IMR-90 (cell line): ENCODE measurements at regions not wholly inside any gene's neighbourhood (a gene's known extent, or its start where the extent isn't known, plus 50 kb on each side); places are given as distances from the start of the nearest gene placed in this dataset.

Source experiments
- ATAC-seq: fragments of 200-7000 bp; cut with Tn5 transposase; 2 replicates; pipeline ENCODE4 v1.9.1; 2020; ENCODE audit warnings: low read depth, mild to moderate bottlenecking, moderate library complexity
- BruUV-seq: library from RNA; stranded (reverse); fragments of 400-500 nt; replicated peaks from 2 replicates; lab custom pipeline; 2021; lab: Mats Ljungman, UMichigan
- CTCF ChIA-PET: fragments of 300-600 bp; formaldehyde crosslinking; extraction: SDS; loops from one replicate; lab custom pipeline; 2021; ENCODE audit warnings: antibody characterized with exemption; lab: Yijun Ruan, JAX
- POLR2A ChIA-PET: fragments of 300-600 bp; sonication (Branson Sonifier 250); formaldehyde crosslinking; loops from one replicate; lab custom pipeline; 2022; ENCODE audit warnings: antibody characterized with exemption; ENCODE audit not compliant: unreplicated experiment; lab: Charles Lee
- DNase-seq: peaks from one replicate; pipeline ENCODE4 v3.0.0; 2013
- H2AFZ ChIP-seq: replicated peaks from 2 replicates; pipeline ENCODE3; 2013; ENCODE audit warnings: low read length, mild to moderate bottlenecking; ENCODE audit not compliant: poor library complexity
- H2AK5ac ChIP-seq: 2 replicates; pipeline ENCODE4 v1.6.1; 2013; ENCODE audit warnings: low read depth, low read length, inconsistent platforms
- H2AK9ac ChIP-seq: replicated peaks from 2 replicates; pipeline ENCODE3; 2013; ENCODE audit warnings: mild to moderate bottlenecking, low read depth, low read length, moderate library complexity; ENCODE audit not compliant: poor library complexity
- H2BK120ac ChIP-seq: 2 replicates; pipeline ENCODE4 v1.6.1; 2013; ENCODE audit warnings: low read depth, low read length, inconsistent platforms
- H2BK15ac ChIP-seq: 3 replicates; pipeline ENCODE4 v1.6.1; 2013; ENCODE audit warnings: low read depth, low read length, inconsistent platforms
- H2BK20ac ChIP-seq: 2 replicates; pipeline ENCODE4 v1.6.1; 2013; ENCODE audit warnings: low read depth, mild to moderate bottlenecking, inconsistent platforms, low read length, moderate library complexity
- H2BK5ac ChIP-seq: 2 replicates; pipeline ENCODE4 v1.6.1; 2013; ENCODE audit warnings: mild to moderate bottlenecking, low read depth, low read length, inconsistent platforms; ENCODE audit not compliant: poor library complexity, severe bottlenecking
- H3K14ac ChIP-seq: replicated peaks from 2 replicates; pipeline ENCODE4 v1.6.1; 2013; ENCODE audit warnings: low read depth, low read length, inconsistent platforms
- H3K18ac ChIP-seq: 2 replicates; pipeline ENCODE4 v1.6.1; 2013; ENCODE audit warnings: low read depth, low read length, control low read depth
- H3K23ac ChIP-seq: 2 replicates; pipeline ENCODE4 v1.6.1; 2013; ENCODE audit warnings: low read depth, low read length, inconsistent platforms
- H3K27ac ChIP-seq: 2 replicates; pipeline ENCODE4 v1.5.1; 2013; ENCODE audit warnings: mild to moderate bottlenecking, control low read depth, low read length; ENCODE audit not compliant: insufficient read depth
- H3K27me3 ChIP-seq: 2 replicates; pipeline ENCODE4 v1.6.1; 2013; ENCODE audit warnings: low read length; ENCODE audit not compliant: control insufficient read depth, insufficient read depth
- H3K36me3 ChIP-seq: 2 replicates; pipeline ENCODE4 v1.6.1; 2013; ENCODE audit warnings: low read length, mixed read lengths; ENCODE audit not compliant: control insufficient read depth, insufficient read depth
- H3K4ac ChIP-seq: 2 replicates; pipeline ENCODE4 v1.6.1; 2013; ENCODE audit warnings: low read depth, low read length, inconsistent platforms
- H3K4me1 ChIP-seq: 2 replicates; pipeline ENCODE4 v1.6.1; 2013; ENCODE audit warnings: low read length, mixed read lengths; ENCODE audit not compliant: control insufficient read depth, insufficient read depth
- H3K4me2 ChIP-seq: 2 replicates; pipeline ENCODE4 v1.6.1; 2013; ENCODE audit warnings: low read depth, mild to moderate bottlenecking, control low read depth, low read length, moderate library complexity
- H3K4me3 ChIP-seq: 2 replicates; pipeline ENCODE4 v1.5.1; 2013; ENCODE audit warnings: low read depth, mild to moderate bottlenecking, control low read depth, low read length, moderate library complexity; ENCODE audit not compliant: insufficient read depth
- H3K56ac ChIP-seq: 2 replicates; pipeline ENCODE4 v1.6.1; 2013; ENCODE audit warnings: low read length, inconsistent platforms; ENCODE audit not compliant: insufficient read depth; ENCODE audit errors: extremely low read depth
- H3K79me1 ChIP-seq, 2 experiments: 2 replicates each; pipeline ENCODE4 v1.6.1; 2013; ENCODE audit warnings: low read length in 2 of 2, inconsistent platforms in 1 of 2, low read depth in 1 of 2
- H3K9ac ChIP-seq: 2 replicates; pipeline ENCODE4 v1.6.1; 2013; ENCODE audit warnings: low read depth, low read length, control low read depth
- H3K9me1 ChIP-seq: 2 replicates; pipeline ENCODE4 v1.6.1; 2013; ENCODE audit warnings: low read length, inconsistent platforms; ENCODE audit not compliant: insufficient read depth
- H3K9me3 ChIP-seq: 2 replicates; pipeline ENCODE4 v1.6.1; 2013; ENCODE audit warnings: low read length; ENCODE audit not compliant: control insufficient read depth, insufficient read depth
- H4K20me1 ChIP-seq: 2 replicates; pipeline ENCODE4 v1.6.1; 2013; ENCODE audit warnings: low read length, inconsistent platforms; ENCODE audit not compliant: insufficient read depth
- H4K5ac ChIP-seq: 2 replicates; pipeline ENCODE4 v1.6.1; 2013; ENCODE audit warnings: mild to moderate bottlenecking, low read depth, low read length, control low read depth
- H4K8ac ChIP-seq, 2 experiments: 2 replicates each; pipeline ENCODE4 v1.6.1; 2013; ENCODE audit warnings: low read depth in 2 of 2, low read length in 2 of 2, control low read depth in 1 of 2, inconsistent platforms in 1 of 2
- H4K91ac ChIP-seq: 2 replicates; pipeline ENCODE4 v1.6.1; 2013; ENCODE audit warnings: low read depth, low read length, inconsistent platforms; ENCODE audit not compliant: insufficient read depth
- CEBPB ChIP-seq: IDR thresholded peaks from 2 replicates; pipeline ENCODE4 v1.6.1; 2012; ENCODE audit warnings: low read depth, low read length, improper control_type of control experiment
- CHD1 ChIP-seq: IDR thresholded peaks from 2 replicates; pipeline ENCODE4 v1.6.1; 2012; ENCODE audit warnings: low read depth, low read length, improper control_type of control experiment
- ELK1 ChIP-seq: fragments of 150-350 bp; IDR thresholded peaks from 2 replicates; pipeline ENCODE4 v1.6.1; 2016; ENCODE audit warnings: low read depth, mild to moderate bottlenecking, low read length, moderate library complexity, borderline replicate concordance
- FOS ChIP-seq: fragments of 150-350 bp; IDR thresholded peaks from 2 replicates; pipeline ENCODE4 v1.6.1; 2016; ENCODE audit warnings: low read depth, low read length
- MAFK ChIP-seq: IDR thresholded peaks from 2 replicates; pipeline ENCODE4 v1.6.1; 2012; ENCODE audit warnings: low read depth, low read length, improper control_type of control experiment
- NFE2L2 ChIP-seq: fragments of 150-350 bp; IDR thresholded peaks from 2 replicates; pipeline ENCODE4 v1.6.1; 2016; ENCODE audit warnings: low read depth, mild to moderate bottlenecking, low read length
- POLR2A ChIP-seq: IDR thresholded peaks from 2 replicates; pipeline ENCODE4 v1.6.1; 2012; ENCODE audit warnings: mild to moderate bottlenecking, low read depth, low read length
- RAD21 ChIP-seq: IDR thresholded peaks from 2 replicates; pipeline ENCODE4 v1.6.1; 2012; ENCODE audit warnings: low read length, improper control_type of control experiment
- RFX5 ChIP-seq: IDR thresholded peaks from 2 replicates; pipeline ENCODE4 v1.8.0; 2012; ENCODE audit warnings: low read depth, mild to moderate bottlenecking, low read length, moderate library complexity
- dilution Hi-C: fragments of 300-500 bp; cut with HindIII; formaldehyde crosslinking; loops from one replicate; pipeline ENCODE4 v1.14.3; 2018; ENCODE audit warnings: low sequenced_read_pairs; ENCODE audit not compliant: unreplicated experiment
- in situ Hi-C: fragments of 300-500 bp; cut with MboI; formaldehyde crosslinking; loops from 3 replicates; pipeline ENCODE4 v1.14.3; 2019; ENCODE audit warnings: low sequenced_read_pairs, inconsistent platforms, mixed read lengths
- intact Hi-C: fragments of 100-400 bp; cut with micrococcal nuclease; formaldehyde crosslinking; loops from 2 replicates; pipeline ENCODE4 v1.10.0; 2022
- TF ChIP-seq, protein P1 (sequence below): fragments of 150-350 bp; IDR thresholded peaks from 2 replicates; pipeline ENCODE4 v1.6.1; 2017; ENCODE audit warnings: mild to moderate bottlenecking, antibody characterized with exemption, low read length, low read depth

DNA sequence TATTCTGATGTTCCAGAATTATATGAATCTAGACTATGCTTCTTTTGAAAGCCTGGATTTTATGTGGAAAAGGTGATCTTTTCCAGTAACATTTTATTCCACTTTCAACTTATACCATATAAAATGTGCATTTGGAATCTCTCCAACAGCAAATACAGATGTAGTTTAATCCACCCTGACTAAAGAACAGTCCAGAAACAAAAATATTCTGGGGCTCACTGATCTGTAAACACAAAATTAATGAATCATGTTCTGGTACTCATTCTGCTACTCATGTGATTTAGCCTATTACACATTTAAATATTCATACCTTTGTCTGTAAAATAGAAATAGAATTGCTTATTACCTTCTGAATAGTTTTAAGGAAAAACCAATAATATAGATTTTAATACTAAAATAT is 125.8 kb downstream of the ARRDC3 start:
- H3K4me3 ChIP-seq: no peak overlapping the region
- H3K4me1 ChIP-seq: no peaks in the 10 kb centered on the region
- H3K9me1 ChIP-seq: no peaks in the 10 kb centered on the region
- no peak overlapping the region for H3K14ac ChIP-seq
- H2AK9ac ChIP-seq: no peak overlapping the region
- H3K27me3 ChIP-seq: no peaks in the 10 kb centered on the region
- peak; percentile 56 for DNase-seq
- H3K36me3 ChIP-seq: no peaks in the 10 kb centered on the region
- dilution Hi-C loops (no loop called here), intact Hi-C loops (no loop called here), in situ Hi-C loops (no loop called here)
- no peak overlapping the region for H3K56ac ChIP-seq
- H4K8ac ChIP-seq: no peak overlapping the region
- H2BK5ac ChIP-seq: no peak overlapping the region
- H3K27ac ChIP-seq: no peak overlapping the region
- H2BK20ac ChIP-seq: no peak overlapping the region
- POLR2A ChIA-PET: no interaction called here
- no peaks in the 10 kb centered on the region for H3K9me3 ChIP-seq
- no peak overlapping the region for H2BK120ac ChIP-seq
- no TSS peak for BruUV-seq
- H2BK15ac ChIP-seq: no peak overlapping the region
- no peak overlapping the region for H2AK5ac ChIP-seq
- no peaks in the 10 kb centered on the region for H4K20me1 ChIP-seq
- TF ChIP-seq CHD1: no peak
- no peak for TF ChIP-seq NFE2L2
- TF ChIP-seq RAD21: no peak
- TF ChIP-seq, protein P1, sequence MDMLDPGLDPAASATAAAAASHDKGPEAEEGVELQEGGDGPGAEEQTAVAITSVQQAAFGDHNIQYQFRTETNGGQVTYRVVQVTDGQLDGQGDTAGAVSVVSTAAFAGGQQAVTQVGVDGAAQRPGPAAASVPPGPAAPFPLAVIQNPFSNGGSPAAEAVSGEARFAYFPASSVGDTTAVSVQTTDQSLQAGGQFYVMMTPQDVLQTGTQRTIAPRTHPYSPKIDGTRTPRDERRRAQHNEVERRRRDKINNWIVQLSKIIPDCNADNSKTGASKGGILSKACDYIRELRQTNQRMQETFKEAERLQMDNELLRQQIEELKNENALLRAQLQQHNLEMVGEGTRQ: no peak
- no peak for TF ChIP-seq FOS
- no peak for TF ChIP-seq RFX5
- TF ChIP-seq ELK1: no peak
- TF ChIP-seq MAFK: no peak
- TF ChIP-seq POLR2A: no peak
- no peak for TF ChIP-seq CEBPB
- no peak overlapping the region for H3K4me2 ChIP-seq
- H4K91ac ChIP-seq: no peak overlapping the region
- no peak overlapping the region for H3K18ac ChIP-seq
- H2AFZ ChIP-seq: no peak overlapping the region
- H3K9ac ChIP-seq: no peak overlapping the region
- H3K79me1 ChIP-seq: no peaks in the 10 kb centered on the region
- H4K5ac ChIP-seq: no peak overlapping the region
- H3K4ac ChIP-seq: no peak overlapping the region
- ATAC-seq: no peak
- CTCF ChIA-PET: no interaction called here
- H3K23ac ChIP-seq: no peak overlapping the region
